Esophagus muscularis mucosa (tissue), 4 donors: ENCODE measurements at regions not wholly inside any gene's neighbourhood (a gene's known extent, or its start where the extent isn't known, plus 50 kb on each side); places are given as distances from the start of the nearest gene placed in this dataset.

ENCODE experiments used
- EP300 ChIP-seq: sonication (generic); formaldehyde crosslinking; IDR thresholded peaks from one replicate; pipeline ENCODE4 v1.6.1; 2017; ENCODE audit warnings: antibody characterized with exemption
- POLR2A ChIP-seq: fragments of 450-650 bp; IDR thresholded peaks from one replicate; pipeline ENCODE4 v1.6.1; 2017; ENCODE audit warnings: antibody characterized with exemption, moderate library complexity, mild to moderate bottlenecking, low read depth
- POLR2AphosphoS5 ChIP-seq, 2 donors: sonication (generic); formaldehyde crosslinking; IDR thresholded peaks; one replicate each; pipeline ENCODE4 v1.6.1; 2017; ENCODE audit warnings: antibody characterized with exemption in 2 of 2
- TF ChIP-seq, protein P1 (sequence below), 3 experiments: fragments of 200-600 bp in 2 of 3; fragments of 450-650 bp in 1 of 3; sonication (generic) in 2 of 3; IDR thresholded peaks; one replicate each; pipeline ENCODE4 v1.5.1; 2017 to 2019; ENCODE audit warnings: antibody characterized with exemption in 3 of 3, mild to moderate bottlenecking in 2 of 3, moderate library complexity in 1 of 3

DNA sequence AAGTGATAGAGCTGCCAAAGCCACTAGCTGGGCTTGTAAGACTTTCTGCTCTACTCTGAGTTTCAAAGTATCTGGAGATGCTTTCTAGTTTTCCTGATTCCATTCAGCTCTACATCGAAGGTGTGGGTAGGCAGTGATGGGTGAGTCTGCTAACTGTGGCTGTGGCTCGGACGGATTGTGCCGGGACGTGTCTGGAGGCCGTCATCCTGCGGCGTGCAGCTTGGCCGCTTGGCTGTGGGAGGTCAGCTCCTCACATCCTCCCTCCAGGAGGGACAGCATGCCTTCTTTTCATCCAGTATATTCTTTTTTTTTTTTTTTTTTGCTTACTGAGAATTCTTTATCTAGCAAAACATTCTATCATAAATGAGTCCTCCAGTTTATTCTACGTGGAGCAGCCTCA is 77.9 kb upstream of the AADAT start:
- no peak for TF ChIP-seq POLR2AphosphoS5 (IDR thresholded peaks at IDR 0.05)
- TF ChIP-seq, protein P1, sequence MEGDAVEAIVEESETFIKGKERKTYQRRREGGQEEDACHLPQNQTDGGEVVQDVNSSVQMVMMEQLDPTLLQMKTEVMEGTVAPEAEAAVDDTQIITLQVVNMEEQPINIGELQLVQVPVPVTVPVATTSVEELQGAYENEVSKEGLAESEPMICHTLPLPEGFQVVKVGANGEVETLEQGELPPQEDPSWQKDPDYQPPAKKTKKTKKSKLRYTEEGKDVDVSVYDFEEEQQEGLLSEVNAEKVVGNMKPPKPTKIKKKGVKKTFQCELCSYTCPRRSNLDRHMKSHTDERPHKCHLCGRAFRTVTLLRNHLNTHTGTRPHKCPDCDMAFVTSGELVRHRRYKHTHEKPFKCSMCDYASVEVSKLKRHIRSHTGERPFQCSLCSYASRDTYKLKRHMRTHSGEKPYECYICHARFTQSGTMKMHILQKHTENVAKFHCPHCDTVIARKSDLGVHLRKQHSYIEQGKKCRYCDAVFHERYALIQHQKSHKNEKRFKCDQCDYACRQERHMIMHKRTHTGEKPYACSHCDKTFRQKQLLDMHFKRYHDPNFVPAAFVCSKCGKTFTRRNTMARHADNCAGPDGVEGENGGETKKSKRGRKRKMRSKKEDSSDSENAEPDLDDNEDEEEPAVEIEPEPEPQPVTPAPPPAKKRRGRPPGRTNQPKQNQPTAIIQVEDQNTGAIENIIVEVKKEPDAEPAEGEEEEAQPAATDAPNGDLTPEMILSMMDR (IDR thresholded peaks at IDR 0.05) = no peak
- no peak for TF ChIP-seq POLR2A
- no peak for TF ChIP-seq EP300
